H1 (cell line): ENCODE measurements at regions not wholly inside any gene's neighbourhood (a gene's known extent, or its start where the extent isn't known, plus 50 kb on each side); places are given as distances from the start of the nearest gene placed in this dataset.

Experiments
- CTCF ChIA-PET: fragments of 300-600 bp; sonication (Branson Sonifier 250); formaldehyde crosslinking; loops from one replicate; lab custom pipeline; 2021; ENCODE audit not compliant: partially characterized antibody; lab: Charles Lee
- POLR2A ChIA-PET: fragments of 300-600 bp; sonication (Branson Sonifier 250); formaldehyde crosslinking; loops from one replicate; lab custom pipeline; 2021; ENCODE audit warnings: inconsistent platforms; ENCODE audit not compliant: partially characterized antibody; lab: Charles Lee
- DNase-seq, 2 experiments: peaks; one replicate each; pipeline versions ENCODE4 v3.0.0 to v3.0.0-alpha.2; 2010 to 2022; ENCODE audit warnings: low spot score in 2 of 2, low read depth in 1 of 2, mixed read lengths in 1 of 2
- FAIRE-seq: peaks from 2 replicates; lab custom pipeline; 2011; peaks lifted over from hg19 to GRCh38; lab: Jason Lieb, UNC
- H2AFZ ChIP-seq: 2 replicates; pipeline ENCODE4 v1.8.1; 2012; ENCODE audit warnings: low read length, inconsistent platforms
- H2AK5ac ChIP-seq: 2 replicates; pipeline ENCODE4 v1.6.1; 2013; ENCODE audit warnings: low read depth, low read length
- H2BK120ac ChIP-seq: replicated peaks from 2 replicates; pipeline ENCODE3; 2013; ENCODE audit warnings: low read depth, low read length, inconsistent platforms
- H2BK12ac ChIP-seq: 2 replicates; pipeline ENCODE4 v1.6.1; 2013; ENCODE audit warnings: low read depth, low read length
- H2BK15ac ChIP-seq: 2 replicates; pipeline ENCODE4 v1.6.1; 2013; ENCODE audit warnings: low read length
- H2BK20ac ChIP-seq: 2 replicates; pipeline ENCODE4 v1.6.1; 2013; ENCODE audit warnings: low read length
- H2BK5ac ChIP-seq: 2 replicates; pipeline ENCODE4 v1.6.1; 2013; ENCODE audit warnings: low read depth, low read length
- H3K14ac ChIP-seq: 2 replicates; pipeline ENCODE4 v1.6.1; 2013; ENCODE audit warnings: inconsistent platforms; ENCODE audit not compliant: insufficient read length
- H3K18ac ChIP-seq: 2 replicates; pipeline ENCODE4 v1.6.1; 2013; ENCODE audit warnings: low read length; ENCODE audit errors: extremely low read depth
- H3K23ac ChIP-seq: 2 replicates; pipeline ENCODE4 v1.6.1; 2013; ENCODE audit warnings: inconsistent platforms; ENCODE audit not compliant: insufficient read length
- H3K23me2 ChIP-seq: 2 replicates; pipeline ENCODE4 v1.6.1; 2013; ENCODE audit warnings: low read depth, low read length
- H3K27ac ChIP-seq: 2 replicates; pipeline ENCODE4 v1.6.1; 2011; ENCODE audit warnings: low read depth, low read length, inconsistent platforms
- H3K27me3 ChIP-seq, 4 experiments: replicated peaks in 1 of 4; 1 replicate in 1 of 4; 2 replicates in 3 of 4; pipeline versions ENCODE4 v1.6.1 to v1.8.1; 2011 to 2013; ENCODE audit warnings: low read length in 3 of 4, mild to moderate bottlenecking in 3 of 4, inconsistent platforms in 2 of 4, mixed read lengths in 2 of 4, moderate library complexity in 1 of 4; ENCODE audit not compliant: control insufficient read depth in 3 of 4, insufficient read depth in 3 of 4; ENCODE audit errors: extremely low read depth in 1 of 4
- H3K36me3 ChIP-seq, 4 experiments: 2 replicates each; pipeline versions ENCODE4 v1.6.1 to v1.8.1; 2011 to 2013; ENCODE audit warnings: mild to moderate bottlenecking in 4 of 4, low read length in 3 of 4, moderate library complexity in 2 of 4, control low read depth in 1 of 4, inconsistent platforms in 1 of 4; ENCODE audit not compliant: insufficient read depth in 4 of 4, control insufficient read depth in 2 of 4
- H3K4ac ChIP-seq: replicated peaks from 2 replicates; pipeline ENCODE3; 2013; ENCODE audit warnings: low read length, low read depth, mixed read lengths, inconsistent platforms; ENCODE audit not compliant: insufficient read length
- H3K4me1 ChIP-seq, 4 experiments: replicated peaks in 1 of 4; 1 replicate in 1 of 4; 2 replicates in 3 of 4; pipeline versions ENCODE4 v1.6.1 to v1.8.1; 2011 to 2013; ENCODE audit warnings: low read length in 3 of 4, inconsistent platforms in 2 of 4, mixed read lengths in 1 of 4; ENCODE audit not compliant: insufficient read depth in 4 of 4, control insufficient read depth in 3 of 4
- H3K4me2 ChIP-seq, 2 experiments: 2 replicates each; pipeline versions ENCODE4 v1.6.1 to v1.8.1; 2011 to 2013; ENCODE audit warnings: low read depth in 2 of 2, low read length in 2 of 2, control low read depth in 1 of 2, inconsistent platforms in 1 of 2, mild to moderate bottlenecking in 1 of 2; ENCODE audit not compliant: insufficient read depth in 1 of 2
- H3K4me3 ChIP-seq, 4 experiments: fragments of 200-600, 300-600 bp in 1 of 4; sonication (generic), shearing (Covaris generic), sonication (Bioruptor Twin) in 1 of 4; 2 replicates each; pipeline versions ENCODE4 v1.5.1 to v1.8.1; 2011 to 2016; ENCODE audit warnings: low read length in 4 of 4, low read depth in 3 of 4, control low read depth in 2 of 4, inconsistent platforms in 2 of 4, mild to moderate bottlenecking in 2 of 4, mixed read lengths in 1 of 4, moderate library complexity in 1 of 4; ENCODE audit not compliant: insufficient read depth in 2 of 4; ENCODE audit errors: extremely low read depth in 1 of 4
- H3K56ac ChIP-seq: replicated peaks from 2 replicates; pipeline ENCODE3; 2013; ENCODE audit warnings: low read depth, mild to moderate bottlenecking, mixed read lengths, low read length, inconsistent platforms; ENCODE audit not compliant: insufficient read length
- H3K79me1 ChIP-seq: 2 replicates; pipeline ENCODE4 v1.6.1; 2013; ENCODE audit warnings: low read depth, low read length, control low read depth
- H3K79me2 ChIP-seq, 2 experiments: 2 replicates each; pipeline versions ENCODE4 v1.6.1 to v1.8.1; 2012 to 2013; ENCODE audit warnings: low read length in 2 of 2, mild to moderate bottlenecking in 2 of 2, inconsistent platforms in 1 of 2; ENCODE audit not compliant: insufficient read depth in 2 of 2, control insufficient read depth in 1 of 2
- H3K9ac ChIP-seq, 4 experiments: replicated peaks in 1 of 4; 1 replicate in 1 of 4; 2 replicates in 3 of 4; pipeline versions ENCODE4 v1.6.1 to v1.8.1; 2011 to 2013; ENCODE audit warnings: low read depth in 3 of 4, low read length in 3 of 4, control low read depth in 2 of 4, mild to moderate bottlenecking in 2 of 4, moderate library complexity in 2 of 4, inconsistent platforms in 1 of 4; ENCODE audit errors: extremely low read depth in 1 of 4
- H3K9me3 ChIP-seq, 2 experiments: 2 replicates each; pipeline versions ENCODE4 v1.6.1 to v1.8.1; 2012 to 2013; ENCODE audit warnings: mild to moderate bottlenecking in 2 of 2, moderate library complexity in 2 of 2, control low read depth in 1 of 2, inconsistent platforms in 1 of 2, low read depth in 1 of 2, low read length in 1 of 2, mixed read lengths in 1 of 2; ENCODE audit not compliant: insufficient read depth in 2 of 2
- H4K20me1 ChIP-seq, 2 experiments: replicated peaks in 1 of 2; 2 replicates each; pipeline versions ENCODE3 to v1.8.1; 2011 to 2013; ENCODE audit warnings: inconsistent platforms in 2 of 2, low read length in 2 of 2, mild to moderate bottlenecking in 1 of 2; ENCODE audit not compliant: insufficient read depth in 2 of 2, control insufficient read depth in 1 of 2
- H4K5ac ChIP-seq: 2 replicates; pipeline ENCODE4 v1.6.1; 2013; ENCODE audit warnings: low read length, low read depth, mixed read lengths, inconsistent platforms; ENCODE audit not compliant: insufficient read length
- H4K8ac ChIP-seq: 2 replicates; pipeline ENCODE4 v1.8.0; 2013; ENCODE audit warnings: mild to moderate bottlenecking, moderate library complexity, low read length, inconsistent platforms; ENCODE audit not compliant: insufficient read depth; ENCODE audit errors: extremely low read depth
- H4K91ac ChIP-seq: replicated peaks from 2 replicates; pipeline ENCODE3; 2013; ENCODE audit warnings: low read length, mixed read lengths, inconsistent platforms; ENCODE audit not compliant: insufficient read length
- ATF2 ChIP-seq: IDR thresholded peaks from 2 replicates; pipeline ENCODE4 v1.6.1; 2012; ENCODE audit warnings: low read length, inconsistent platforms
- ATF3 ChIP-seq: IDR thresholded peaks from 2 replicates; pipeline ENCODE4 v1.6.1; 2011; ENCODE audit warnings: low read depth, mild to moderate bottlenecking, low read length; ENCODE audit not compliant: insufficient read depth
- BCL11A ChIP-seq, 2 experiments: IDR thresholded peaks; one replicate each; pipeline ENCODE4 v1.6.1; 2011; ENCODE audit warnings: low read depth in 2 of 2, low read length in 2 of 2, mild to moderate bottlenecking in 2 of 2
- CBX5 ChIP-seq: fragments of 300-800, 300-1000 bp; sonication (generic); IDR thresholded peaks from 2 replicates; pipeline ENCODE4 v1.7.1; 2016; ENCODE audit warnings: antibody characterized with exemption, low read length, low read depth
- CEBPB ChIP-seq: IDR thresholded peaks from 2 replicates; pipeline ENCODE4 v1.6.1; 2012; ENCODE audit warnings: low read depth, low read length
- EP300 ChIP-seq, 2 experiments: IDR thresholded peaks; 1 replicate in 1 of 2; 2 replicates in 1 of 2; pipeline ENCODE4 v1.6.1; 2011 to 2012; ENCODE audit warnings: low read depth in 2 of 2, low read length in 2 of 2, mild to moderate bottlenecking in 2 of 2, borderline replicate concordance in 1 of 2, inconsistent platforms in 1 of 2, moderate library complexity in 1 of 2
- JUN ChIP-seq: IDR thresholded peaks from 2 replicates; pipeline ENCODE4 v1.6.1; 2011; ENCODE audit warnings: low read depth, mild to moderate bottlenecking, improper control_type of control experiment, low read length
- KDM4A ChIP-seq: IDR thresholded peaks from one replicate; pipeline ENCODE4 v1.7.1; 2012; ENCODE audit warnings: low read depth, mild to moderate bottlenecking, moderate library complexity, low read length, inconsistent platforms; ENCODE audit not compliant: severe bottlenecking
- MAX ChIP-seq: IDR thresholded peaks from 2 replicates; pipeline ENCODE4 v1.6.1; 2012; ENCODE audit warnings: inconsistent platforms
- SIN3A ChIP-seq, 2 experiments: IDR thresholded peaks in 1 of 2; conservative IDR thresholded peaks in 1 of 2; 2 replicates each; pipeline ENCODE4 v1.6.1; 2011 to 2012; ENCODE audit warnings: low read length in 2 of 2, improper control_type of control experiment in 1 of 2, low read depth in 1 of 2, mild to moderate bottlenecking in 1 of 2
- WGBS, 2 experiments: shearing (Covaris generic) in 1 of 2; methylation state at CpG; one replicate each; pipeline versions ENCODE4 v1.1.6 to v1.1.7; 2013 to 2015; ENCODE audit warnings: low lambda C conversion rate in 2 of 2, mixed read lengths in 2 of 2, inconsistent platforms in 1 of 2, low coverage in 1 of 2, missing lambda C conversion rate in 1 of 2; ENCODE audit not compliant: insufficient replicate concordance in 2 of 2, insufficient coverage in 1 of 2, insufficient read length in 1 of 2; ENCODE audit errors: extremely low coverage in 1 of 2, missing lambda C conversion rate in 1 of 2; 5-methylcytosine and 5-hydroxymethylcytosine counted together

GRCh38 chr20:19903168-19903811 is 113.9 kb upstream of the NAA20 start:
- no peak overlapping the region for H3K56ac ChIP-seq
- H3K4ac ChIP-seq: no peak overlapping the region
- H3K79me2 ChIP-seq: no peaks in the 10 kb centered on the region
- no peak overlapping the region for H3K4me3 ChIP-seq
- CTCF ChIA-PET: interaction anchor here (1.6 kb wide), 2 partner anchors 9 to 15 kb away, joined by 3 to 8 read pairs; no protein-coding TSS in a partner anchor
- no peak overlapping the region for H2BK5ac ChIP-seq
- no peak overlapping the region for H4K91ac ChIP-seq
- H3K23me2 ChIP-seq: no peaks in the 10 kb centered on the region
- H4K20me1 ChIP-seq: no peaks in the 10 kb centered on the region
- no peak for FAIRE-seq
- H3K9ac ChIP-seq: no peak overlapping the region
- POLR2A ChIA-PET: no interaction called here
- no peak overlapping the region for H4K5ac ChIP-seq
- H3K4me2 ChIP-seq: no peak overlapping the region
- no peak overlapping the region for H3K23ac ChIP-seq
- no peaks in the 10 kb centered on the region for H3K36me3 ChIP-seq
- H2BK20ac ChIP-seq: no peak overlapping the region
- no peak overlapping the region for H3K14ac ChIP-seq
- H3K27ac ChIP-seq: no peak overlapping the region
- H2AFZ ChIP-seq: no peak overlapping the region
- H2BK120ac ChIP-seq: no peak overlapping the region
- no peaks in the 10 kb centered on the region for H3K79me1 ChIP-seq
- H2BK12ac ChIP-seq: no peak overlapping the region
- no peak overlapping the region for H2AK5ac ChIP-seq
- no peak overlapping the region for H4K8ac ChIP-seq
- no peak overlapping the region for H3K18ac ChIP-seq
- no peaks in the 10 kb centered on the region for H3K4me1 ChIP-seq
- WGBS, 2 experiments: 89% methylated on average over 10 of the region's 10 CpGs; no CpG with 5 or more reads in 1 of the 2 experiments
- H3K9me3 ChIP-seq: peaks cover 0 to 4% of the 10 kb centered on the region in 2 experiments; a peak in 2 of 4 replicates
- H3K27me3 ChIP-seq: no peaks in the 10 kb centered on the region
- no peak overlapping the region for H2BK15ac ChIP-seq
- no peak for DNase-seq
- no peak for TF ChIP-seq JUN
- TF ChIP-seq KDM4A: no peak
- TF ChIP-seq BCL11A (IDR thresholded peaks at IDR 0.05; ENCODE audit: low read depth in 2 of 2, low read length in 2 of 2): no peak
- TF ChIP-seq EP300 (IDR thresholded peaks at IDR 0.05; ENCODE audit: borderline replicate concordance in 1 of 2, low read depth in 2 of 2, low read length in 2 of 2): no peak
- TF ChIP-seq SIN3A (conservative IDR thresholded peaks at IDR 0.05 in 1 of 2, IDR thresholded peaks at IDR 0.05 in 1 of 2; ENCODE audit: low read depth in 1 of 2, low read length in 2 of 2): no peak
- TF ChIP-seq CBX5: no peak
- TF ChIP-seq CEBPB: no peak
- no peak for TF ChIP-seq MAX
- no peak for TF ChIP-seq ATF2
- no peak for TF ChIP-seq ATF3
